ENCODE measurements at regions not wholly inside any gene's neighbourhood (a gene's known extent, or its start where the extent isn't known, plus 50 kb on each side); places are given as distances from the start of the nearest gene placed in this dataset.

- Histone ChIP-seq H3K9ac (ENCODE audit: low read depth, low read length) (no peak overlapping the region), H3K23ac (ENCODE audit: low read depth, low read length) (no peak overlapping the region), H4K5ac (ENCODE audit: low read depth, low read length) (no peak overlapping the region), H3K27ac (ENCODE audit: insufficient read depth, low read length) (no peak overlapping the region), H2AFZ (replicated peaks; ENCODE audit: low read length, poor library complexity) (no peak overlapping the region), H2AK5ac (ENCODE audit: low read depth, low read length) (no peak overlapping the region), H2BK5ac (ENCODE audit: low read depth, low read length, poor library complexity, severe bottlenecking) (no peak overlapping the region), H2BK120ac (ENCODE audit: low read depth, low read length) (no peak overlapping the region), H3K4me1 (ENCODE audit: control insufficient read depth, insufficient read depth, low read length) (no peaks in the 10 kb centered on the region), H4K8ac (ENCODE audit: low read depth in 2 of 2, low read length in 2 of 2) (no peak overlapping the region), H3K9me3 (ENCODE audit: control insufficient read depth, insufficient read depth, low read length) (no peaks in the 10 kb centered on the region), H3K4me2 (ENCODE audit: low read depth, low read length) (no peak overlapping the region), H4K20me1 (ENCODE audit: insufficient read depth, low read length) (no peaks in the 10 kb centered on the region), H3K18ac (ENCODE audit: low read depth, low read length) (no peak overlapping the region), H3K4ac (ENCODE audit: low read depth, low read length) (no peak overlapping the region), H3K9me1 (ENCODE audit: insufficient read depth, low read length) (no peaks in the 10 kb centered on the region), H2AK9ac (replicated peaks; ENCODE audit: low read depth, low read length, poor library complexity) (no peak overlapping the region), H3K36me3 (ENCODE audit: control insufficient read depth, insufficient read depth, low read length) (no peaks in the 10 kb centered on the region), H2BK20ac (ENCODE audit: low read depth, low read length) (no peak overlapping the region), H2BK15ac (ENCODE audit: low read depth, low read length) (no peak overlapping the region), H3K56ac (ENCODE audit: extremely low read depth, insufficient read depth, low read length) (no peak overlapping the region), H3K4me3 (ENCODE audit: insufficient read depth, low read depth, low read length) (no peak overlapping the region), H3K14ac (replicated peaks; ENCODE audit: low read depth, low read length) (no peak overlapping the region), H3K79me1 (ENCODE audit: low read depth in 1 of 2, low read length in 2 of 2) (no peaks in the 10 kb centered on the region), H4K91ac (ENCODE audit: insufficient read depth, low read depth, low read length) (no peak overlapping the region), H3K27me3 (ENCODE audit: control insufficient read depth, insufficient read depth, low read length) (no peaks in the 10 kb centered on the region)
- dilution Hi-C loops (cut with HindIII; ENCODE audit: low sequenced_read_pairs, unreplicated experiment) (no loop called here), intact Hi-C loops (cut with micrococcal nuclease) (no loop called here), in situ Hi-C loops (cut with MboI; ENCODE audit: low sequenced_read_pairs) (no loop called here)
- no TSS peak for BruUV-seq (replicated peaks)
- WGBS, 2 experiments (ENCODE audit: extremely low coverage in 2 of 2, insufficient read length in 1 of 2): no CpG with 5 or more reads among the region's 2 CpGs
- CTCF ChIA-PET: no interaction called here
- DNase-seq (no peak), ATAC-seq (ENCODE audit: low read depth) (no peak)
- POLR2A ChIA-PET (ENCODE audit: unreplicated experiment): no interaction called here
- no peak for TF ChIP-seq RCOR1 (IDR thresholded peaks at IDR 0.05; ENCODE audit: insufficient replicate concordance, low read length)
- no peak for TF ChIP-seq NFE2L2 (IDR thresholded peaks at IDR 0.05; ENCODE audit: low read depth, low read length)
- TF ChIP-seq, protein P1, sequence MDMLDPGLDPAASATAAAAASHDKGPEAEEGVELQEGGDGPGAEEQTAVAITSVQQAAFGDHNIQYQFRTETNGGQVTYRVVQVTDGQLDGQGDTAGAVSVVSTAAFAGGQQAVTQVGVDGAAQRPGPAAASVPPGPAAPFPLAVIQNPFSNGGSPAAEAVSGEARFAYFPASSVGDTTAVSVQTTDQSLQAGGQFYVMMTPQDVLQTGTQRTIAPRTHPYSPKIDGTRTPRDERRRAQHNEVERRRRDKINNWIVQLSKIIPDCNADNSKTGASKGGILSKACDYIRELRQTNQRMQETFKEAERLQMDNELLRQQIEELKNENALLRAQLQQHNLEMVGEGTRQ (IDR thresholded peaks at IDR 0.05; ENCODE audit: low read depth, low read length): no peak
Measured at GRCh38 chr6:160881148-160881808, 110.3 kb upstream of the MAP3K4 start.
